ENCODE measurements at regions not wholly inside any gene's neighbourhood (a gene's known extent, or its start where the extent isn't known, plus 50 kb on each side); places are given as distances from the start of the nearest gene placed in this dataset.

DNA sequence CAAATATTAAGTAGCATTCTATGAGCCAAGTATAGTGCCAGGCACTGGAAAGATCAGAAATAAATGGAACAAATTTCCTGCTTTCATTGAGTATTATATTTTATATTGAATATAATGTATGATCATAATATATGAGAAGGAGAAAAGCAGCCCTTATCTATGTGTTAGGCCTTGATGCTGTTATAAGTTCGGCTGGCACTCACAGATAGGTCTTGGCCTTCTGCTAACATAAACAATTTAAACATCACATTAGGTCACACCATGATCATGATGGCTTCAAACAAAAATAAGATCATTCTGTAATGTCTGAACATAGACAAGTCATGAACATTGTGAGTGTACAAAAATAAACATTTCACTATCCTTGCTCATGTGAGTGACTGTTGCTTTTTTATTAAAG is 584.0 kb upstream of the ZNF385D start:
- DNase-seq = no peak

DNA sequence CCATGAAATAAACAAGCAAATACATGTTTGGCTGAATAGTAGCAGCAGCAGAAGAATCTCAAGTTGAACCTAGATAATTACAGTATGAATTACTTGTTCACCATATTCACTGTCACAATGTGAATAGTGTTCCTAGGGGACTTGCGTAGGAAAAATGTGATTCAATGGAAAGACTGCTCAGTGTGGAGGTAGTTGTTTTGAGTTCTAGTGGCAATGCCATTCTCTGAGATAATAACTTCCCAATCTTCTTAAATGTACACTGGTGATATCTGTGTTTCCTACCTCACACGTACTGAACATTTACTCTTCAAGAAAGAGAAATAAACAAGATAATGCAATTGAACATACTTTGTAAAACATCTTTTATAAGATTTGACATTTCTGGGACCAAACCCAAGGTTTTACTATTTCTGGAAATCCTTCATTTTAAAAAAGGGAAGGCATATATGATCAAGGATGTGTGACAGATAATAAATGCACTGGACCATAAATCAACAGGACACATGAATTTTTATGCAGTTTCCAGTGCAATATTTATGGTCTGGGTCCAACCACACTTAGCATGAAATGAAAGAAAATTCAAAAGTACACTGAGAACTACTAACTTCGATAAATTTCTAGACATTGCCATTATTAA is 598.3 kb upstream of the ZNF385D start:
- no peak for DNase-seq

DNA sequence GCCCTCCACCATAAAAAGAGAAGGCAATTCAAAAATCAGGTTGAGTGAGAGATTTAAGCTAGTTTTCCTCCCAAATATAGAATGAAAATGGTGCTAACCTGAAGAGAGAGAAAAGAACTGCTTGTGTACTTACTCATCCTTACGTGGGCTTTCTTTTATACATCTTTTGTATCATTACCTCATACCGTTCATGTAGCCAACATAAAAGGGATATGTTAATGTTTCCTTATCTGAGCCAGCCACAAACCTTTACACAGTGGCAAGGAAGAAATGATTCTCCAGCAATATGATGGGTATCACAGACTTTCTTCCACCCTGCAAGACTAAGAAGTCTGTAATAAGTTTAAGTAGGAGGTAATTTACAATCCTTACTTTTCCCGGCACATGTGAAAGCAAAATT is 600.8 kb upstream of the ZNF385D start:
- DNase-seq = no peak

DNA sequence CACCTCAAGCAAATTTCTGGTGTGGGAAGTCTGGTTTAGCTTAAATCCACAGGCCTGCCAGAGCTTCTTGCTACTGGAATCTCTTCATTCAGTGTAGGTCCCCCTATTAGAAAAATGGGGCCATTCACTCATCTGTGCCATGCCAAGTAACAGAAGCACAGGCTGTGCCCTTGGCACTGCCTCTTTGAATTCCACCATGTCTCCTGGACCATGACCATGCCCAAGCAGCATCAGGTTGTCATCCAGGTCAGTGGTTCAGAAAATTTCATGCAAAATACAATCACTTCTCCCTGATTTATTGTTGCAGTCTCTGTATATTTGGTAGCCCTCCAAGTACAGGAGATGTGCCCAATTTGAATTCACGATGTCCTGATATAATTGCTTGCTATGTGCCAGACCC is 602.1 kb upstream of the ZNF385D start:
- no peak for DNase-seq

DNA sequence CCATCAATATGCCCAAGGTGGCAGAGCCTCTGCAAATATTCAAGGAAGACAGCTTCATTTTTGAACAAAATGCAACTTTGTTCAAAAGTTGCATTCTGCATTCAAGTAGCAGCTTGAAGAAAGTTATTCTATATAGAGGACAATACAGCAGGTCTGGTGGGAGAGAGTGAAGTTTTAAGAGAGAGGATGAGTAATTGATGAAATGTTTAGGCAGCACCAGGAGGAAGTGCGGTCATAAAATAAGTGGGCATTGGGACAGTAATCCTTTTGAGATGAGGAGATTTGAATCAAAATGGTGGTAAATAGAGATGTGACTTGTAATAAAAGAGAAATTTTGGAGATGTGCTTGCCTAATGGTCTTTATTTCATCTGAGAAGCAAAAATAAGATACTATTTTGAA is 607.3 kb upstream of the ZNF385D start:
- no peak for DNase-seq

DNA sequence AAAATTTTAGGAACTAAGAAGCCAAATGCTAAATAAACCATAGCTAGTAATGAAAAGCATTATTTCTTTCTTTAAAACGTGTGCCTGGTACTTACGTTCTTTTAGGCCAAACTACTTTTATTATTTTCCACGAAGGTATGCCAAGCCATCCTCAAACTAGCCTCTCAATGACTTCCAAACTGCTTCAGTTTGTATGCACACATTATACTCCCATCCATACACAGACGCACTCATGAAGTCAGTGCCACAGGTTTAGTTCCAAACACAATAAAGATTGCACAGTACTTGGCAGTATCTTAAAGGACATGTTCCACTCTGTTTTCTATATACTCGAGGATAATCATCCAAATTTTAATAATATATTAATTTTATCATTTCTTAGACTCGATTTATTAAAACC is 609.2 kb upstream of the ZNF385D start:
- no peak for DNase-seq

DNA sequence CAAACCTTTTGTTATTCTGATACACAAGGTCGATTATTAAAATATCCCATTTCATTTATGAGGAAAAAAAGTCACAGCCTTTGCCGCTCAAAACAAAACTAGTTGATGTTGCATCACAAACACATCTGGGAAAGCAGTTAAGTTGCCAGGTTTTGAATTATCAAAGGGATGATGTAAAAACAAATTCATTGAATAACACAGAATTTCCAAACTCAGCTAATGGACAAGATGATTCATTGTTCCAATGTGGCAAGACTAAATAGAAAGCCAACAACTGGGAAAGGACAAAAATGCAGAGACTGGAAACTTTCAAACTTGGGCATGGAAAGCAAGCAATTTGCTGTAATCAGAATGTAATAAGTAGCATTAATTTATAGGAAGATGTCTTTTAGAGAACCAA is 610.0 kb upstream of the ZNF385D start:
- DNase-seq = no peak

DNA sequence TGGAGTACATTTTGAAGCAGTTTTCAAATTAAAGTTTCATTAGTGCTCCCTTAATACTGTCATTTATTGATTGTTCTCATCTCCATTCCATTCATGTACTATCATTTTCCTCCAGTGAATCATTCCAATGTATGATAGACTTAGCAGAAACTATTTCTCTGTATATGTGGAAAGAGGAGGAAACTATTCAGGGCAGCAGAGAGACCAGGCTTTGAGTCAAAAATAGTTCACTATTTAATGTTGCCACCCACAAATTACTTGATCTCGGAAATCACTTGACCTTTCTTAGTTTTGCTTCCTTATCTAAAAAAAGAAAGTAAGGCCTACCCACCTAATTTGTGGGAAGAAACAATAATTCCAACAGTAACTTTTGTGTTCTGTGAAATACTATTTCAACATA is 610.5 kb upstream of the ZNF385D start:
- no peak for DNase-seq

DNA sequence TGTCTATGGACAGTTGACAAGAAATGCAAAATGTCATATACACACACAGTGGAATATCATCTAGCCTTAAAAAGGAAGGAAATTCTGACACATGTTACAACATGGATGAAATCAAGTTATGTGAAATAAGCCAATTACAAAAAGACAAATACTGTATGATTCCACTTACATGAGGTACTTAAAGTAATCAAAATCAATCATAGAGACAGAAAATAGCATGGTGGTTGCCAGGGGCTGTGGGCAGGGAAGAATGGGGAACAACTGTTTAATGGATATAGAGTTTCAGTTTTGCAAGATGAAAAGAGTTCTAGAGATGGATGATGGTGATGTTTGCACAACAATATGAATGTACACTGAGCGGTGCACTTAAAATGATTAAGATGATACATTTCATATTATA is 613.8 kb upstream of the ZNF385D start:
- no peak for DNase-seq

DNA sequence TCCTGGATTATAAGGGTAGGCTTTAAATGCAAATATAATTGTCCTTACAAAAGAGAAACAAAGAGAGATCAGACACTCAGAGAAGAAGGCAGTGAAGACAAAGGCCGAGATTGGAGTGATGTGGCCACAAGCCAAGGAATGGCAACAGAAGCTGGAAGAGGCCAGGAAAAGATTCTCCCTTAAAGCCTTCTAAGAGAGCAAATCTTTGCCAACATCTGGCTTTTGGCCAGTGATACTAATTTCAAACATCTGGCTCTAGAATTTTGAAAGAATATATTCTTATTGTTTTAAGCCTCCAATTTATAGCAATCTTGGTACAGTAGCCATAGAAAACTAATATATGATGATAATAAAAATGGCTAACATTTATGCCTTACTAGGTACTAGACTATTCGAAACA is 615.8 kb upstream of the ZNF385D start:
- DNase-seq = no peak

DNA sequence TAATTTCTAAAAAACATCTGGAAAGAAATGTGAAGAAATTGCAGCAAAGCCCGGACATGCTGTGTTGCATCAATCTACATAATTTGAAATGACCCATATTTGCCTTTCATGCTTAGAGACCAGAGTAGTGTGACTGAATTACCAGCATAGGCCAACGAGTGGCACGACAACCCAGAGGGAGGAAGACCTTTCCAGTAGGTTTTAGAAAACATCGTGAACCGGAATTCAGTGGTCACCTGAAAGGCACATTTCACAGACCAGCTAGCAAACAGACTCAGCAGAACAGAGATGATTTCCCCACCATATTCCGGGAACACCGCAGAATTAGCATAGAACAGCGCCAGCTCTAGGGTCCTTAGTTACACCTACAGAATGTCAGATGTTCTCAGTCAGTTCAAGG is 620.0 kb upstream of the ZNF385D start:
- no peak for DNase-seq

DNA sequence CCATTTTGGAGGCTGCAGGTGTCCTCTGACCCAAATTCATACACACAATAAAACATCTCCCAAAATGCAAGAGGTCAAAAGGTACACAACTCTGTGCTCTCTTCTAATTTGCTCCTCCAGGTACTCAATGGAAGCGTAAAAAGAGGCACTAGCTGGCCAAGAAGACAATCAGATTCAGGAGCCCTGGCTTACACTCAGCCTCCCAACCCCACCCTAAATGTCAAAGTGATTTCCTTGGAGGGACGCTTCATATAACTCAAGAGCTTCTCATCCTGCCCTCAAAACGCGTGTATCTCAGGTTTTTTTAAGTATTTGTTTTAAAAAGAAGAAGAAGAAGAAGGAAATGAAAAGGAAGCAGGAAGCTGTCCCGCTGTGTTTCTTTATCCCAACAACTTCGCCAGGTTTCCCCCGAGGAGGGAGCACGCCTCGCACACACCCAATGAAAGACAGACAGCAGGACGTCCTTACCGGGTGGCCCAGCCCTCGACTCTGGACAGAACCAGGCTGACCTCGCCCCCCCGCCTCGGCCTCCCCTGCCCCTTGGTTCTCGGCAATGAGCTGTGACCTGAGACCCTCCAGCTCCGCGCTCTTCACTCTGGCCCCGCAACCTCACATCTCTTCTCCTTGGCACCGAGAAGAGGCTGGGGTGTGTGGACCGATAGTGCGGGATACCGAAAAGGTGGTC is 620.7 kb upstream of the ZNF385D start:
- DNase-seq = no peak

DNA sequence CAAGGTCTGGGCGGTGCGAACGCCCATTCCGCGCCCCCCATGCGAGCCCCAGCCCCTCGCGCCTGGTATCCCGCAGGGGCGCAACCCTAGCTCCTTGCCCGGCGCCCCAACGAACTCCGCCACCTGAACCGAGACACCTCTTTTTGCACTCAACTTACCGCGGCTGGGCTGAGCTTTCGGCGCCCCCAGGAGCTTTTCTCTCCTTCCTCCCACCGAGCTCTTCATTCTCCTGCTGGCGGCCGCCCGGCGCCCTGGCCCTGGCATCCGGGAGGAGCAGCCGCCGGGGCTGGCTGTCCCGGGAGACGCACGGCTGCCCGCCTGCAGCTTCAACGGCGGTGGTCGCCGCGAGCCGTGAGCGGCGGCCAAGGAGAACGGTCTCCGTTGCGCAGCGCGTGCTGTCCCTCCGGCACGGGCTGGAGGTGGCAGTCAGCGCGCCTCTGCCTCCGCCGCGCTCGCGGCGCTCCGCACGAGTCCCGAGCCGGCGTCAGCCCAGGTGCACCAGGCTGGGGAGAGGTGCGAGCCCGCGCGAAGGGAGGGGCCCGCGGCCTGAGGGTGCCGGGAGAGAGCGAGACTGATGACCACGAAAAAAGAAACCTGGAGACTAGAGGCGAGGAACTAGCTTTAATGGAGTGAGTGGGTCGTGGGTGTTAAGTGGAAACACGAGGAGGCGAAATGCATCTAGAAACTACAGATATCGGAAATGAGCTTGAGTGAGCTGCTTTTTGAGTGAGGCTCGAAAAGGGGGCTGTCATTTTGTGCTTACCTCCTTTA is 621.5 kb upstream of the ZNF385D start:
- no peak for DNase-seq

DNA sequence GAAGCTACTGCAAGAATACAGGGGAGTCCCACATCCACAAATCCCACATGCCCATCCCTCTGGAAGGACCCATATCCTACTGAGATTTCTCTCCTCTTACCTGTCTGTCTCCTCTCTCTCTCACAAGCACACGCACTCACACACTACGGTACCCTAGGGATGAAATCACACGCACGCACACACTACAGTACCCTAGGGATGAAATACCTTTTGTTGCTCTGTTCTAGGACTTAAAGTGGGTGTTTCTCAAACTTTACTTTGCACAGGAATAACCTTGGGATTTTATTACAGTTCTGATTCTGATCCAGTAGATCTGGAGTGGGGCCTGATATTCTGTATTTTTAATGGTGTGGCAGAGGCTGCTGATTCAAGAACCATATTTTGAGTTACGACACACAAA is 622.2 kb upstream of the ZNF385D start:
- no peak for DNase-seq

DNA sequence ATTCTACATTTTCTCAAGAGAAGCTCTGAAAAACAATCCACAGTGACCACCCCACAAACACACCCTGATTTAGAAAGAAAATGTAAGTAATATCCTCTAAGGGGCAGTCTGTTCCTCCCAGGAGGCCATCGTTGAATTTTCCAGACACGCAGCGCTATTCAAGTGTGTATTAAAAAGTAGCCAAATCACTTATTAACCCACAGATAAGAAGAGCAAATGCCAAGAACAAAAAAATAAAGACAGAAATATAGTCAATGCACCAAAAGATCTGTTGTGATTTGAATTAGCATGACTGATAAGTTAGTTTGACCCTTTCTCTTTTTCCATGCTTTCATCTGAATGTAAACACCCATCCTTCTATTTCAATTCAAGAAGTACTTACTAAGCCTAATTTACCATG is 622.8 kb upstream of the ZNF385D start:
- DNase-seq = no peak

DNA sequence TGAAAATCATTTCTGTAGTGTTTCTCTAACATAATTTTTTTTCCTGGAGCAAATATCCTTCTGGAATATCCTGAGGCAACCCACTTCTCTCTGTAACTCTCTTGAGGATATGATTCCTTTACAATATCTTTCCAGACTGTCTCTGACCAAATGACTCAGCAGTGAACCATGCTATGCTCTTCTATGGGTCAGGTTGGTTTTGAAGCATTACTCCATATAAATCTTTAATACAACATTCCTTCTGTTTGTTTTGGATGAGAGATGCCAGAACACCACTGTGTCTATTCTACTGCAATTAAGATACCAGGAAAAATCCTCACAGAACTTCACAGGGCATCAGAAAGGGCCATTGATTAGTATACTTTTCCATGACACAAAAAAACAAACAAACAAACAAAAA is 626.4 kb upstream of the ZNF385D start:
- no peak for DNase-seq

DNA sequence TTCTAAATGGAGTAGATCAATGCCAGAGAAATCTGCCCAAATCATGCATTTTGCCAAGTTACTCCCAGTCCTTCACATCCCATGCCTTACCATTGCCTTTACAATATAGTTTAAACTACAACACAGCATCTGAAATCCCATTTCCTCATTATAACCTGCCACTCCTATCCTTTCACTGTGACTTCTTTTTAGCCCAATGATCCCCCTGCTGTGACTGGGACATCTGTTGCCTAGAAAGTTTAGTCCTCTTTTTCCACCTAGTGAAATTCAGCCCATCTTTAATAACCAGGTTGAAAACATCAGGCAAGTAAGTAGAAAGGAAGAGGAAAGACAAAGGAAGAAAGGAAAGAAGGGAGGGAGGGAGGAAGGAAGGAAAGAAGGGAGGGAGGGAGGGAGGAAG is 627.9 kb upstream of the ZNF385D start:
- no peak for DNase-seq

DNA sequence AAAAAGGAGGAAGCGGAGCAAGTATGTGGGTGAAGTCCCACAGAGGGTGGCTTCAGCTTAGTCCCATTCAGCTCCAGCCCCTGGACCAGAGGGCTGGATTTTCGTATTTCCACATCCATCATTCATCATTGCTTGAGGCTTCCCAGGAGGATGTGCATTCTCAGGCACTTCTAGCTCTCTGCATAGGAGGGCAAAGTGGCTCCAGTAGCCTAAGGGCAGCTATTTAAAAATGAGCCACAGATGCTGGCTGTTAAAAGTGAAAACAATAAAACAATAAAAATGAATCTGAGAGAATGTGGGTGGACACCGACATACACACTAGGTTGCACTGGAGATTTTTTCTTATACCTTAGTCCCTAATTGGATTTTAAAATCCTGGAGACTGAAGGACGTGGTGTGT is 629.2 kb upstream of the ZNF385D start:
- no peak for DNase-seq

DNA sequence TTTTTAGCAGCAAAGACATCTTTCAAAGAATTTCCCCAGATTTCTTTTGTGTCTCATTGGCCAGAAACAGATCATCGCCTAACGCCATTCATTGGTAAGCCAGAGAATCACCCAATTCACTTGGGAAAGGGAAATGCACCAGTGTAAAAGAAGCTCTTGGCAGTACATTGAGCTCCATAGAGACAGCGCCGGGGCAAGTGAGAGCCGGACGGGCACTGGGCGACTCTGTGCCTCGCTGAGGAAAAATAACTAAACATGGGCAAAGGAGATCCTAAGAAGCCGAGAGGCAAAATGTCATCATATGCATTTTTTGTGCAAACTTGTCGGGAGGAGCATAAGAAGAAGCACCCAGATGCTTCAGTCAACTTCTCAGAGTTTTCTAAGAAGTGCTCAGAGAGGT is 630.6 kb upstream of the ZNF385D start:
- peak; percentile 2 for DNase-seq

DNA sequence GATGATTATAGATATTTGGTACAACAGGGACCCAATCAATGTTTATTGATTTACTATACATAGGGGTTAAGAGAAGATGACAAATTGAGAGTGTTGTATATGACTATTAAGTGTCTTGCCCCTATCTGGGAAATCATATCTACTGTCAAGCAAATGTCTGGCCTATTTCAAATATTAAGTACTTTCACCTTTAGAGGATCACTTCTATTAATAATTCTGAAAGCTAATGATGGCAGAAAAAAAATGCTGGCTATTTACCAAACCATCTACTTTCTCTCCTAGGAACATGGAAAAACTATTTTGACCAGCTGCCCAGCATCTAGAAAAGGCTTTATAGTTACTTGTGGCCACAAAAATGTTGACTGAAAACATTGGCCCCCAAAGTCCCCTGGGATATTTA is 632.3 kb upstream of the ZNF385D start:
- DNase-seq = no peak

DNA sequence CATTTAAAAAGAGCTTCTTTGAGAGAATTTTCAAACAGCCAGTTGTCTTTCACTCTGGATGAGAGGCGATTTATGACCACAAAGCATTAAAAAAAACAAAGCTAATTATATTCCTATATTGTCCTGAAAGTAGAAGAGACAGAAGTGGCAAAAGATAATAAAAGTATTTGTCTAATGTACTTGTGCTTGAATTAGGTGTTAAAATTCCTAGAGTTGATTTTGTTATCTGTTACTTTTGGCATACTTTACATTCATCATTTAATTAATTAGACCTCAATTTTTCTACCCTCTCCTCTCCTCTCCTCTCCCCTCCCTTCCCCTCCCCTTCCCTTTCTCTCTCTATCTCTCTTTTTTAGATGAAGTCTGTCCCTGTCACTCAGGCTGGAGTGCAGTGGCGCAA is 635.1 kb upstream of the ZNF385D start:
- no peak for DNase-seq

DNA sequence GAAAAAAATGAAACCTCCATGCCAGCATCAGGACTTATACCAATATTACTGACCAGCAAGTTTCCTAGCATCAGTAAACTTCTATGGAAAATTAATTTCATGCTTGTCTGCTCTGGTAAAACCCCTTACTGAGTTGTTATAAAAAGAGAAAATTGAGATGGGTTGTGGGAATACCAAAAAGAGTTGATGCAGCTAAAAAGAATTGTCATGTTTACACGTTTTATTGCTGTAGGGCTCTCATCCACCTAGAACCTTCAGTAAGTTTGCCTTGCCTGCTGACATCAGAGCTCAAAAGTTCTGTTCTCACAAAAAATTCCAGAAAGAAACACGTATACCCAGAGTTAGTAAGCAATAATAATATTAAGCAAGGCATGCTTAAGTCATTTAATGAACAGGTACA is 641.3 kb upstream of the ZNF385D start:
- DNase-seq = no peak

DNA sequence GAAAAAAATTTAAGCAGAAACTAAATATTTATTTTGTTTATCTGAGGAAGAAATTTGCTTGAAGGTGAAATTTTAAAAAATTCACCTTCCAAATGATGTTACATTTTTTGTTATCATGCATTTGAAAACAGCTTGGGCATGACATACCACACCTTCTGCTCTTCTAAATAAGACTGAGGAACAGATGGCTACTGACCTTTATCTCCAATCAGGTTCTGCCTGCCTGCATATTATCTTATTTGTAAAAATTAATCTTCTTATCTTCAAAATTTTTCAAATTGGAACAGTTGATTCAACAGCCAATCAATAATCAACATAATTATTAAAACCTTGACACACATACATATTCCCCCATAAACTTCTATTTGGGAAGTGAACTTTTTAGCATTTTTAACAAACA is 641.8 kb upstream of the ZNF385D start:
- no peak for DNase-seq

DNA sequence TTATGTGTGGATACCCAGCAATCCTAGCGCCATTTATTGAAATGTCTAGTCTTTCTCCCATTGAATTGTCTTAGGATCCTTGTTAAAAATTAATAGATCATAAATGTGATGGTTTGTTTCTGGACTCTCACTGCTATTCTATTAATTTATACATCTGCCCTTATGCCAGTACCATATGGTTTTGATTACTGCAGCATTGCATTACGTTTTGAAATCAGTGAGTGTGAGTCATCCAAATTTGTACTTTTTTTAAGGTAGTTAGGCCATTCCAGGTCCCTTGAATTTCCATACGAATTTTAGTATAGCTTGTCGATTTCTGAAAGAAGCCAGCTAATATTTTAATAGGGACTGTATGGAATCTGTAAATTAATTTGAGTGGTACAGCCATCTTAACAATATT is 648.6 kb upstream of the ZNF385D start:
- no peak for DNase-seq

DNA sequence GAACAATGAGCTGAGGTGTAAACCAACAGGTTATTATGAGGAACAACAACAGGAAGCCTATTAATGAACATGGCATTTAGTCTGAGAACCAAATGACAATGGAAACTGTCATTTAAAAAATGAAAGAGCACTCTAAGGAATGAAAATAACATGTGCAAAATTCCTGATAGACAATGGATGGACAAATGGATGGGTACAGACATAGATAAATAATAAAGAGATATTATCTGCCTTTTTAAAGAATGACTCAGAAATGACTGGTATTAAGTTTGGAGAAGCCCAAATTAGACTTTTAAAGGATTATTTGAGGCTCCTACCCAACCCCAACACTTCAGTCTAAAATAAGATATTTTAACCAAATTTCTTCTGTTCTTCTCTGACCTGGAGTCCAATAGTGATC is 650.5 kb upstream of the ZNF385D start:
- DNase-seq = no peak
